IMR-90 (cell line): ENCODE measurements at regions not wholly inside any gene's neighbourhood (a gene's known extent, or its start where the extent isn't known, plus 50 kb on each side); places are given as distances from the start of the nearest gene placed in this dataset.

Source experiments
- BHLHE40 ChIP-seq: fragments of 150-350 bp; IDR thresholded peaks from 2 replicates; pipeline ENCODE4 v1.6.1; 2016; ENCODE audit warnings: mild to moderate bottlenecking, low read depth, low read length
- CEBPB ChIP-seq: IDR thresholded peaks from 2 replicates; pipeline ENCODE4 v1.6.1; 2012; ENCODE audit warnings: low read depth, low read length, improper control_type of control experiment
- CHD1 ChIP-seq: IDR thresholded peaks from 2 replicates; pipeline ENCODE4 v1.6.1; 2012; ENCODE audit warnings: low read depth, low read length, improper control_type of control experiment
- MAZ ChIP-seq: IDR thresholded peaks from 2 replicates; pipeline ENCODE4 v1.6.1; 2012; ENCODE audit warnings: low read depth, mild to moderate bottlenecking, low read length, improper control_type of control experiment, moderate library complexity, borderline replicate concordance
- MXI1 ChIP-seq: IDR thresholded peaks from 2 replicates; pipeline ENCODE4 v1.6.1; 2012; ENCODE audit warnings: low read depth, mild to moderate bottlenecking, low read length, moderate library complexity, borderline replicate concordance
- NFE2L2 ChIP-seq: fragments of 150-350 bp; IDR thresholded peaks from 2 replicates; pipeline ENCODE4 v1.6.1; 2016; ENCODE audit warnings: low read depth, mild to moderate bottlenecking, low read length
- POLR2A ChIP-seq: IDR thresholded peaks from 2 replicates; pipeline ENCODE4 v1.6.1; 2012; ENCODE audit warnings: mild to moderate bottlenecking, low read depth, low read length
- RAD21 ChIP-seq: IDR thresholded peaks from 2 replicates; pipeline ENCODE4 v1.6.1; 2012; ENCODE audit warnings: low read length, improper control_type of control experiment
- RFX5 ChIP-seq: IDR thresholded peaks from 2 replicates; pipeline ENCODE4 v1.8.0; 2012; ENCODE audit warnings: low read depth, mild to moderate bottlenecking, low read length, moderate library complexity
- TF ChIP-seq, protein P1 (sequence below): conservative IDR thresholded peaks from 2 replicates; pipeline ENCODE4 v1.5.1; 2012; ENCODE audit warnings: mild to moderate bottlenecking, low read depth, low read length, improper control_type of control experiment
- TF ChIP-seq, protein P2 (sequence below): fragments of 150-350 bp; IDR thresholded peaks from 2 replicates; pipeline ENCODE4 v1.6.1; 2017; ENCODE audit warnings: mild to moderate bottlenecking, antibody characterized with exemption, low read length, low read depth
- TF ChIP-seq, protein P3 (sequence below): fragments of 150-350 bp; IDR thresholded peaks from 2 replicates; pipeline ENCODE4 v1.6.1; 2016; ENCODE audit warnings: low read depth, mild to moderate bottlenecking, low read length, moderate library complexity, borderline replicate concordance

DNA sequence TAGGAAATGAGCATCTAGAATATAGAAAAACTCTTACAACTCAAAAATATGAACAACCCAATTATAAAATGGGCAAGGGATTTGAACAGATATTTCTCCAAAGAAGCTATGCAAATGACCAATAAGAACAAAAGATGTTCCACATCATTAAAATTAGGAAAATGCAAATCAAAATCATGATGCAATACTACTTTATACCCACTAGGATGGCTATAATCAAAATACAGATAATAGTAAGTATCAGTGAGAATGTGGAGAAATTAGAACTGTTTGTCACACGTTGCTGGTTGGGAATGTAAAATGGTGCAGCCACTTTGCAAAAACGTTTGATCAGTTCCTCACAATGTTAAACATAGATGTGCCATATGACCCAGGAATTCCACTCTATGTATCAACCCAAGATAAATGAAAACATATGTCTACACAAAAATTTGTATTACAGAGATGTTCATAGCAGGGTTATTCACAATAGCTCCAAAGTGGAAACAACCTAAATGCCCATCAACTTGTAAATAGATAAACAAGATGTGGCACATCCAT is 558.4 kb downstream of the SLC4A3 start:
- TF ChIP-seq POLR2A = no peak
- TF ChIP-seq, protein P1, sequence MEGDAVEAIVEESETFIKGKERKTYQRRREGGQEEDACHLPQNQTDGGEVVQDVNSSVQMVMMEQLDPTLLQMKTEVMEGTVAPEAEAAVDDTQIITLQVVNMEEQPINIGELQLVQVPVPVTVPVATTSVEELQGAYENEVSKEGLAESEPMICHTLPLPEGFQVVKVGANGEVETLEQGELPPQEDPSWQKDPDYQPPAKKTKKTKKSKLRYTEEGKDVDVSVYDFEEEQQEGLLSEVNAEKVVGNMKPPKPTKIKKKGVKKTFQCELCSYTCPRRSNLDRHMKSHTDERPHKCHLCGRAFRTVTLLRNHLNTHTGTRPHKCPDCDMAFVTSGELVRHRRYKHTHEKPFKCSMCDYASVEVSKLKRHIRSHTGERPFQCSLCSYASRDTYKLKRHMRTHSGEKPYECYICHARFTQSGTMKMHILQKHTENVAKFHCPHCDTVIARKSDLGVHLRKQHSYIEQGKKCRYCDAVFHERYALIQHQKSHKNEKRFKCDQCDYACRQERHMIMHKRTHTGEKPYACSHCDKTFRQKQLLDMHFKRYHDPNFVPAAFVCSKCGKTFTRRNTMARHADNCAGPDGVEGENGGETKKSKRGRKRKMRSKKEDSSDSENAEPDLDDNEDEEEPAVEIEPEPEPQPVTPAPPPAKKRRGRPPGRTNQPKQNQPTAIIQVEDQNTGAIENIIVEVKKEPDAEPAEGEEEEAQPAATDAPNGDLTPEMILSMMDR = no peak
- TF ChIP-seq, protein P2, sequence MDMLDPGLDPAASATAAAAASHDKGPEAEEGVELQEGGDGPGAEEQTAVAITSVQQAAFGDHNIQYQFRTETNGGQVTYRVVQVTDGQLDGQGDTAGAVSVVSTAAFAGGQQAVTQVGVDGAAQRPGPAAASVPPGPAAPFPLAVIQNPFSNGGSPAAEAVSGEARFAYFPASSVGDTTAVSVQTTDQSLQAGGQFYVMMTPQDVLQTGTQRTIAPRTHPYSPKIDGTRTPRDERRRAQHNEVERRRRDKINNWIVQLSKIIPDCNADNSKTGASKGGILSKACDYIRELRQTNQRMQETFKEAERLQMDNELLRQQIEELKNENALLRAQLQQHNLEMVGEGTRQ = no peak
- no peak for TF ChIP-seq MAZ
- TF ChIP-seq, protein P3, sequence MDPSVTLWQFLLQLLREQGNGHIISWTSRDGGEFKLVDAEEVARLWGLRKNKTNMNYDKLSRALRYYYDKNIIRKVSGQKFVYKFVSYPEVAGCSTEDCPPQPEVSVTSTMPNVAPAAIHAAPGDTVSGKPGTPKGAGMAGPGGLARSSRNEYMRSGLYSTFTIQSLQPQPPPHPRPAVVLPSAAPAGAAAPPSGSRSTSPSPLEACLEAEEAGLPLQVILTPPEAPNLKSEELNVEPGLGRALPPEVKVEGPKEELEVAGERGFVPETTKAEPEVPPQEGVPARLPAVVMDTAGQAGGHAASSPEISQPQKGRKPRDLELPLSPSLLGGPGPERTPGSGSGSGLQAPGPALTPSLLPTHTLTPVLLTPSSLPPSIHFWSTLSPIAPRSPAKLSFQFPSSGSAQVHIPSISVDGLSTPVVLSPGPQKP = no peak
- TF ChIP-seq NFE2L2 = no peak
- TF ChIP-seq CHD1 = no peak
- TF ChIP-seq RAD21 = no peak
- TF ChIP-seq MXI1 = no peak
- no peak for TF ChIP-seq RFX5
- TF ChIP-seq CEBPB = peak; percentile 65
- TF ChIP-seq BHLHE40 = no peak
